ENCODE measurements at regions not wholly inside any gene's neighbourhood (a gene's known extent, or its start where the extent isn't known, plus 50 kb on each side); places are given as distances from the start of the nearest gene placed in this dataset.

DNA sequence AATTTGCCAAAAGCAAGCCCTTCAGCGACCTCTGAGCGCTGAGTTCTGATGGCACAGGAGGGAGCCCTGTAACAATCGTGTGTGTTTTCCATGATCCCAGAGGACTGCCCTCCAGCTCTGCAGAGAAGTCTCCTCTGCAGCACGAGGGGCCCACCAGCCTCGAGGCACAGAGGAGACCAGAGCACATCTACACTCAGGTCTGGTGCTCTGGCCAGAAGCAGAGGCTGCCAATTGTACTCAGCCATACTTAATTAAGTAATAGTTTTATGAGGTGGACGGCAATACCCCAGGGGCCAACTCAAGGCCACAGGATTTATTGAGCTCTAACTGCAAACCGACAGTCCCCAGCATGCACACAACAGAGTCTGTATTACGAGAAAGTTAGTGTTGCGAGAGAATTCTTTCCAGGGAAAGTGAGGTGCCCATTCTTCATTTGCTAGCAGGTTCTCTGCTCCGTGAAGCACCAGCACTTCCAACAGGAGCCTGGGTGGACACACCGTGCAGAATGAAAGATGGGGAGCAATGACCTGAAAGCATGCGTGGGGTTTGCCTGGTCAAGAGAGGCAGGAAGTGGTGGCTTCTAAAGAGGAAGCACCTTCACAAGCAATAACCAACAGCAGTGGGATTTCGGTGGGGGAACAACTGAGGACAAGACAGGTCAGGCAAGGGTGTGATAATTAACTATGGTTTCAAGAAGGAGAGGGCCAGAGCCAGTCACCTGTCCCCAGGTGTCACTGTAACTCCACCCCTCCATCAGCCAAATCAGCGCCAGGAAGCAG, 92.8 kb upstream of the FOXC1 start:
- Mint-ChIP-seq H3K4me3 (no peak overlapping the region), H3K27ac (no peak overlapping the region), H3K9me3 (no peaks in the 10 kb centered on the region), H3K36me3 (no peaks in the 10 kb centered on the region), H3K4me1 (no peaks in the 10 kb centered on the region)
- ATAC-seq (no peak), DNase-seq (ENCODE audit: low spot score in 2 of 2) (no peak)

GRCh38 chr6:1518855-1519254, 90.9 kb upstream of the FOXC1 start:
- no peak for ATAC-seq
- no peak for DNase-seq (ENCODE audit: low spot score in 2 of 2)
- H3K36me3 Mint-ChIP-seq: no peaks in the 10 kb centered on the region
- H3K4me1 Mint-ChIP-seq: peaks cover 1% of the 10 kb centered on the region
- H3K9me3 Mint-ChIP-seq: no peaks in the 10 kb centered on the region
- H3K27ac Mint-ChIP-seq: no peak overlapping the region
- H3K4me3 Mint-ChIP-seq: no peak overlapping the region

- Mint-ChIP-seq H3K4me3 (no peak overlapping the region), H3K9me3 (no peaks in the 10 kb centered on the region), H3K36me3 (no peaks in the 10 kb centered on the region), H3K4me1 (peaks cover 9% of the 10 kb centered on the region), H3K27ac (no peak overlapping the region)
- no peak for ATAC-seq
- no peak for DNase-seq (ENCODE audit: low spot score in 2 of 2)
These were observed 90.1 kb upstream of the FOXC1 start for GRCh38 chr6:1519597-1519996.

DNA sequence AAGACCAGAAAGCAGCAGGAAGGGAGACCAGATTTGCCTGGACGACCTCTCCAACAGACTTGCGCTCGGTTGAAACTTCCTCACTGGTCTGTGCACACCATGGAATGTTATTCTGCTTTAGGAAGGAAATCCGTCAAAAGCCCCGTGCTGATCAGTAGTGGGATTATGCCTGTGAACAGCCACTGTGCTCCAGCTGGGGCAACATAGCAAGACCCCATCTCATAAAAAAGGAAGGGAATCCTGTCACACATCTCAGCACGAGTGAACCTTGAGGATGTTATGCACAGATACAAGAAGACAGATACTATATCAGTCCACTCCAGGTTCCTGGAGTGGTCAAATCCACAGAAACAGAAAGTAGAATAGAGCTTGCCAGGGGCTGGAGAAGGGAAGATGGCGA, 86.9 kb upstream of the FOXC1 start:
- Mint-ChIP-seq H3K9me3 (no peaks in the 10 kb centered on the region), H3K27ac (no peak overlapping the region), H3K4me1 (peaks cover 27% of the 10 kb centered on the region), H3K36me3 (no peaks in the 10 kb centered on the region), H3K4me3 (no peak overlapping the region)
- no peak for ATAC-seq
- DNase-seq (ENCODE audit: low spot score in 2 of 2): no peak

DNA sequence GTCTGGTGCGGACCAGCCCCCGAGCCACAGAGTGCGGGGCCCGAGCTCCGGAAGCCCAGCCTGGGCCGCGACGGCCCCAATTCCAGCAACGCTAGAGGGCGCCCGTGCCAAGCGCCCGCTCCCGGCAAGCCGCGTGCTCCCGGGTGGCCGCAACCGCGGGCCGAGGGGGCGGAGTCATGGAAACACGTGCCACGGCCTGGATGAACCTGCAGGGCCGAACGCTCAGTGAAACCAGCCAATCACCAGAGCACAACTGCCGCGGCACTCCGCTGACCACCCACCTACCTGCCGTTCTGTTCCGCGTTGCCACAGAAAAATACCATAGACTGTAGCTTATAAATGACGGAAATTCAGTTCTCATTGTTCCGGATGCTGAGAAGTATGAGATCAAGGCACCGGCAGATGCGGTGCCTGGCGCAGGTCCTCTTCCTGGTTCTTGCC, 85.7 kb upstream of the FOXC1 start:
- DNase-seq (ENCODE audit: low spot score in 2 of 2) (peak; percentile 76 to 83), ATAC-seq (peak; percentile 83)
- Mint-ChIP-seq H3K36me3 (no peaks in the 10 kb centered on the region), H3K4me1 (peaks cover 31% of the 10 kb centered on the region), H3K27ac (peak overlapping the region; percentile 54), H3K4me3 (peak overlapping the region; percentile 60), H3K9me3 (no peaks in the 10 kb centered on the region)

DNA sequence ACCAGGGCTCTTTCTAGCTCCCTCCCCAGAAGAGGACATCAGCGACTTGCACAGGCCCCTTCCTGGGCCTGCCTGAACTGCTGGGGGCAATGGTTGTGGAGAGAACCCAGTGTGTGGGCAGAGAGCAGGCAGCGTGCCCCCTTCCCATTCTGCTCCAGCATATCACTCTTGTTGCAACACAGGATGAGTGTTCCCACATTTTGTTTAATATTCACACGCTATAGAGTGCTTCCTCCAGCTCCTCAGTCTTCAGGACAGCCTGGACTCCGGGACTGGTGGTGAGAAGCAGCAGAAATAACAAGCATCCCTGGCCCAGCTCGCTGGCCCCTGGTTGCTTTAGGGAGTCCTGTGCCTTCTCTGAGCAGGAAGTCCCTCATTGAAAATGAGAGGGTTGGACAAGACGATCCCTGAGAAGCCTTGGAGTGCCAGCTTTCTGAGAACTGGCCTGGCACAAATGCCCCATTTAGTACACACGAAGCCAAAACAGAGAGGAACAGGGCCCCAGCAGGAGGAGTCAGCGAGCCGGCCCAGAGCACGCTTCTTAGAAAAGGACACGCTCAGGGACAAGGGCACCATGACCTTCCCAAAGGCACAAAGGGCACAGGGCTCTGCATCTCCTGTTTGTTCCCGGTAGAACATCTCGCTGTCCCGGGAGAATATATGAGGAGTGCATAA, 84.2 kb upstream of the FOXC1 start:
- H3K9me3 Mint-ChIP-seq: no peaks in the 10 kb centered on the region
- H3K4me3 Mint-ChIP-seq: no peak overlapping the region
- ATAC-seq: no peak
- no peak for DNase-seq (ENCODE audit: low spot score in 2 of 2)
- peak overlapping the region; percentile 23 for H3K27ac Mint-ChIP-seq
- H3K36me3 Mint-ChIP-seq: no peaks in the 10 kb centered on the region
- peaks cover 36% of the 10 kb centered on the region for H3K4me1 Mint-ChIP-seq

DNA sequence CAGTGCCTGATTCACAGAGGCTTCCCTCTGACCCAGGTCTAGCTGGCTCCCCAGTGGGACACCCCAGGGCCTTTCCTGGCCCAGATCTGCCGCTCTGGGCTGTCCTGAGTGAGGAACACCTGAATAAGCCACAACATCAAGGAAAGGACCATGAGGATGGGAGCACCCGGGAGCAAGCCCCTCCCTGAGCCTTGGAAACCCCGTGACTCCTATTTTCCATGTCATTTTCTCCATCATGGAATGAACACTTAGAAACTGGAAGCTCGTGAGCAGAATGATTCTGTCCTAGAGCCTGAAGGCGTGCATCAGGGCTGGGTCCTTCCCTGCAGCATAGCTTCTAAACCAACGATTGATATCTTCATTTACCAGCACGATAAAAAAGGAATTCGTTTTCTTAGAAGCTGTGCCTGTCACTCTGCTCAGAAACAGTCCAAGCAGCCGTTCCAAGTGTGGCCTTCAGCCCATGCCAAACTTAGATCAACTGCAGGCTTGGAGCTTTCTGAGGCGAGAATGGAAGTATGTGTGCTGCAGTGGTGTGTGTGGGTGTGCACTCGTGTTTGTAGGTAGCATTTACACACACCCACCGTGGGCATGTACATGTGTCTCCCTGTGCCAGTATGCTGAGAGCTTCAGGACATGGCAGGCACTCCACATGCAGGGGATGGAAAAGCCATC, 83.2 kb upstream of the FOXC1 start:
- Mint-ChIP-seq H3K36me3 (no peaks in the 10 kb centered on the region), H3K27ac (peak overlapping the region; percentile 23), H3K4me1 (peaks cover 36% of the 10 kb centered on the region), H3K4me3 (no peak overlapping the region), H3K9me3 (no peaks in the 10 kb centered on the region)
- DNase-seq (ENCODE audit: low spot score in 2 of 2): no peak
- ATAC-seq: no peak

GRCh38 chr6:1527073-1527457, 82.7 kb upstream of the FOXC1 start:
- peak; percentile 75 for ATAC-seq
- no peaks in the 10 kb centered on the region for H3K36me3 Mint-ChIP-seq
- H3K9me3 Mint-ChIP-seq: no peaks in the 10 kb centered on the region
- H3K4me3 Mint-ChIP-seq: no peak overlapping the region
- peak overlapping the region; percentile 23 for H3K27ac Mint-ChIP-seq
- peaks cover 36% of the 10 kb centered on the region for H3K4me1 Mint-ChIP-seq
- DNase-seq (ENCODE audit: low spot score in 2 of 2): peak in 1 of 2 donors; percentile 60

DNA sequence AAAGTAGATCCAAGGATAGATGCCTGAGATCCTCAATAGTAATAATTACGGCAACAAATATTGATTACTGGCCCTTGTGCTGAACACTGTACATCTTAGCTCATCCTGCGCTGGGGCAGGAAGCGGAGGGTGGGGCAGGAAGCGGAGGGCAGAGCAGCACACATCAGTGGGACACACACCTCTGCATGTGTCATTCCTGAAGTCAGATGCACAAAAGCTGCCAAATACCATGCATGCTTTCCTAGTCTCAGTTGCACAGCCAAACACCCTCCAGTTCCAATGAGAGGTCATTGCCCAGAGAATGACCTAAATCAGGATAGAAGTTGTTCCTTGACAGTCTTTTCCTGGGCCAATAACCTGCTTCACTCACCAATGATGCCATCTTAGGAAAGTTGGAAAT, 74.4 kb upstream of the FOXC1 start:
- no peak overlapping the region for H3K4me3 Mint-ChIP-seq
- peaks cover 15% of the 10 kb centered on the region for H3K4me1 Mint-ChIP-seq
- no peak overlapping the region for H3K27ac Mint-ChIP-seq
- ATAC-seq (peak; percentile 94), DNase-seq (ENCODE audit: low spot score in 2 of 2) (no peak)
- H3K36me3 Mint-ChIP-seq: no peaks in the 10 kb centered on the region
- no peaks in the 10 kb centered on the region for H3K9me3 Mint-ChIP-seq

GRCh38 chr6:1536526-1537429, 72.9 kb upstream of the FOXC1 start:
- Mint-ChIP-seq H3K4me1 (peaks cover 17% of the 10 kb centered on the region), H3K27ac (peak overlapping the region; percentile 70), H3K36me3 (no peaks in the 10 kb centered on the region), H3K9me3 (no peaks in the 10 kb centered on the region), H3K4me3 (peak overlapping the region; percentile 7)
- peak; percentile 54 for ATAC-seq
- DNase-seq (ENCODE audit: low spot score in 2 of 2): no peak

DNA sequence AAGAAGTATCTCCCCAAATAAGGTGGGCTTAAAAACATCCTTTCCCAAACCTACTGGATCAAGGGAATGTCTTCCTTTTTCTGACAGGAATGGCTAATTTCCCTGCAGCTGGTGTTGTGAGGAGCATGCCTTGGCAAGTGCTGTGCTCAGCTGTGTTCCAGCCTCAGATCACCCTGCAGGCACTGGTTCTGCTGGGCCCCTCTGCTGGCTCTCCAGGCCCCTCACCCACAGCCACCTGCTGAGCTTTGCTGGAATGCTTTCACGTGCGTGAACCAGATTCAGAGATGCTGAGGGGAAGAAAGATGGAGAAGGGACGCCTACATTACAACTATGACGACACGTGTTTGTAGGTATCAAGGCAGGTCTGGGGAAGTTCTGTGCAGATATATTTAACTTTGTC, 71.3 kb upstream of the FOXC1 start:
- ATAC-seq (no peak), DNase-seq (ENCODE audit: low spot score in 2 of 2) (no peak)
- Mint-ChIP-seq H3K4me3 (no peak overlapping the region), H3K4me1 (peaks cover 17% of the 10 kb centered on the region), H3K36me3 (no peaks in the 10 kb centered on the region), H3K27ac (no peak overlapping the region), H3K9me3 (peaks cover 4% of the 10 kb centered on the region)

GRCh38 chr6:1538810-1539478, 70.8 kb upstream of the FOXC1 start:
- DNase-seq (ENCODE audit: low spot score in 2 of 2): no peak
- Mint-ChIP-seq H3K36me3 (no peaks in the 10 kb centered on the region), H3K4me1 (peaks cover 17% of the 10 kb centered on the region), H3K4me3 (no peak overlapping the region), H3K27ac (no peak overlapping the region), H3K9me3 (peaks cover 4% of the 10 kb centered on the region)
- ATAC-seq: no peak

GRCh38 chr6:1540864-1541521, 68.7 kb upstream of the FOXC1 start:
- ATAC-seq: no peak
- H3K9me3 Mint-ChIP-seq: peaks cover 4% of the 10 kb centered on the region
- H3K4me3 Mint-ChIP-seq: no peak overlapping the region
- H3K27ac Mint-ChIP-seq: peak overlapping the region; percentile 67
- peaks cover 17% of the 10 kb centered on the region for H3K4me1 Mint-ChIP-seq
- no peaks in the 10 kb centered on the region for H3K36me3 Mint-ChIP-seq
- no peak for DNase-seq (ENCODE audit: low spot score in 2 of 2)

DNA sequence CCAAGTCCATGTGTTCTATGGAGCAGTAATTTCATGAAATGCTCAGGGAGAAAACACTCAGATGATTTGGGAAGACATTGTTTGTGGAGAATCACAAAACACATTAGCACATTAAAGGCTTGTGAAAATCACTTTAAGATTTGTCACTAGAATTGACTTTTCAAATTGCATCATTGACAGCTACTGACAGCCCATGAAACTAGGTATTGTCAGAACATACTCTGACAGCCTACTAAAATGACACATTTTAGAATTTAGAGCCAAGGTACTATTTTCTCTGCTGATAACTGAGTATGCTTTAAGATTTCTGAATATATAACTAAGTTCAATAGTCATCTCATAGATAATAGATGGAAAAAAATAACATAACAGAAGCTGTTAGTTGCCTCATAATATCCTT, 67.4 kb upstream of the FOXC1 start:
- no peak for DNase-seq (ENCODE audit: low spot score in 2 of 2)
- peaks cover 4% of the 10 kb centered on the region for H3K9me3 Mint-ChIP-seq
- peak; percentile 36 for ATAC-seq
- no peak overlapping the region for H3K4me3 Mint-ChIP-seq
- H3K27ac Mint-ChIP-seq: no peak overlapping the region
- H3K36me3 Mint-ChIP-seq: no peaks in the 10 kb centered on the region
- peaks cover 7% of the 10 kb centered on the region for H3K4me1 Mint-ChIP-seq
